Osteoblast (primary cell): ENCODE measurements at regions not wholly inside any gene's neighbourhood (a gene's known extent, or its start where the extent isn't known, plus 50 kb on each side); places are given as distances from the start of the nearest gene placed in this dataset.

ENCODE experiments used
- DNase-seq: peaks from one replicate; pipeline ENCODE4 v3.0.0; 2011; ENCODE audit warnings: low spot score, mixed read lengths; ENCODE audit not compliant: insufficient read length; ENCODE audit errors: missing footprints
- H2AFZ ChIP-seq: 2 replicates; pipeline ENCODE4 v1.6.0; 2011; ENCODE audit warnings: mild to moderate bottlenecking, low read length
- H3K27ac ChIP-seq: 2 replicates; pipeline ENCODE4 v1.5.1; 2011; ENCODE audit warnings: mild to moderate bottlenecking, low read depth, low read length, moderate library complexity
- H3K27me3 ChIP-seq: 2 replicates; pipeline ENCODE4 v1.6.0; 2012; ENCODE audit warnings: mild to moderate bottlenecking, control low read depth, inconsistent platforms, low read length, moderate library complexity; ENCODE audit not compliant: insufficient read depth
- H3K36me3 ChIP-seq: 2 replicates; pipeline ENCODE4 v1.5.1; 2011; ENCODE audit warnings: mild to moderate bottlenecking, low read length, control low read depth, moderate library complexity; ENCODE audit not compliant: insufficient read depth
- H3K4me1 ChIP-seq: 2 replicates; pipeline ENCODE4 v1.5.1; 2011; ENCODE audit warnings: mild to moderate bottlenecking, low read length, control low read depth, moderate library complexity; ENCODE audit not compliant: insufficient read depth
- H3K4me2 ChIP-seq: 2 replicates; pipeline ENCODE4 v1.6.0; 2011; ENCODE audit warnings: mild to moderate bottlenecking, low read length; ENCODE audit not compliant: insufficient read depth
- H3K4me3 ChIP-seq: fragments of 200-600 bp; sonication (generic); 3 replicates; pipeline ENCODE4 v1.5.1; 2012; ENCODE audit warnings: mild to moderate bottlenecking, low read length, inconsistent platforms; ENCODE audit not compliant: insufficient read depth
- H3K79me2 ChIP-seq: 2 replicates; pipeline ENCODE4 v1.6.0; 2012; ENCODE audit warnings: mild to moderate bottlenecking, low read length, control low read depth, inconsistent platforms; ENCODE audit not compliant: insufficient read depth
- H3K9me3 ChIP-seq: 2 replicates; pipeline ENCODE4 v1.5.1; 2011; ENCODE audit warnings: low read depth, low read length, control low read depth
- H4K20me1 ChIP-seq: 2 replicates; pipeline ENCODE4 v1.6.0; 2012; ENCODE audit warnings: mild to moderate bottlenecking, low read length, control low read depth; ENCODE audit not compliant: insufficient read depth
- TF ChIP-seq, protein P1 (sequence below): IDR thresholded peaks from 2 replicates; pipeline ENCODE4 v1.5.1; 2011; ENCODE audit warnings: mild to moderate bottlenecking, low read depth, low read length, moderate library complexity; ENCODE audit errors: extremely low read depth

DNA sequence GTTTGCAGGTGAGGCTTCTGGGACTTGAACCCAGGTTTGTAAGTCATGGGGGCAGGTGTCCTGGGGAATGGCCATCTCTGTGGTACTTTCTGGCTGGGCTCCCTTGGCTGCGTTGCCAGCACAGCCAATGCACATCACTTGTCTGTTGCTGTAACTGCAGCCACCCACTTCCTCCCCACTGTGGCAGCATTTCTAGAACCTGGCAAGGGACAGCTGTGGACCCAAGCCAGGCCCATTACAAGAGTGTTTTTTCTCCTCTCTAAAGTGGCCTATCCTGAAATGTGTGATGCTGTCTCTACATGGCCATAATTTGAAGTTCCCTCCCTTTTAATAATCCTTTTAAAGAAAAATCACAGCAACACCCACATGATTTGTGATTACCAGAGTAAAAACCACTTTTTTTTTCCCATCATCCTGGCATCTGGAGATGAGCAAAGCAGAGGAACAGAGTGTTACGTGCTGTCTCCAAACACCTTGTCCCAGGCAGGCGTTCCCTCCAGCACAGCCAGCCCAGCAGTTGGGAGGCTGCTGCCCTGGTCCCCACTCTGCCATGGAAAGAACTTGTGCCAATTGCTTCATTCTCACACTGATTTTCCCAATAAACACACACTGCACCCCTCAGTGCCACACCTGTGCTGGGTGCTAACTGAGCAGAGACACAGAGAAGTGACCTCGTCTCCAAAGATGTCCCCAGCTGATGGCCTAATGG is 360.6 kb upstream of the USP24 start:
- Histone ChIP-seq H3K4me1 (peaks cover 42% of the 10 kb centered on the region), H3K27me3 (no peaks in the 10 kb centered on the region)
- no peak for DNase-seq

DNA sequence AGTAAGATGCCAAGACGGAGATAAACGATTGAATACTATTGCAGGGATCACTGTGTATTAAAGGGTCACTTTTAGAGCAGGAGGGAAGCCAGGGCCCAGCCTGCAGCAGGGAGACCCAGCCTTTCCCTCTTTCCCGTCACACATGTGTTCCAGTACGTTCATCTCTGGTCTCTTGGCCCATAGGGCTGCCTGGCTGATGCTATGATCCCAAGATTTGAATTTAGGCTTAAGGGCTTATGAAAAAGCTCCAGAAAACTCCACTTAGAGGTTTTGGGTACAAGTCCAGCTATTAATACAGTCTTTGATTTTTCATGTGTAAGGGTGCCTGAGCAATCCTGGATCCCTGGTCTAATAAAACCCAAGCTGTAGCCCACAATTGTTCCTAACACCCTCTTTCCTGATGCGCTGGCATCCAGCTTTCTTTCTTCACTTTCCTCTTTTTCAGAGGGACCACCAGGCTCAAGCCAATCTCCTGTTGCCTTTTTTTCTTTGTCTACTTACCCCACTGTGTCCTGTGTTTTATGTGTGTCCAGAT is 359.6 kb upstream of the USP24 start:
- Histone ChIP-seq H3K79me2 (no peaks in the 10 kb centered on the region), H3K9me3 (no peaks in the 10 kb centered on the region), H3K4me2 (no peak overlapping the region), H3K4me1 (peaks cover 36% of the 10 kb centered on the region), H3K27me3 (no peaks in the 10 kb centered on the region), H3K36me3 (no peaks in the 10 kb centered on the region), H3K4me3 (no peak overlapping the region), H4K20me1 (no peaks in the 10 kb centered on the region), H3K27ac (no peak overlapping the region), H2AFZ (no peak overlapping the region)
- TF ChIP-seq, protein P1, sequence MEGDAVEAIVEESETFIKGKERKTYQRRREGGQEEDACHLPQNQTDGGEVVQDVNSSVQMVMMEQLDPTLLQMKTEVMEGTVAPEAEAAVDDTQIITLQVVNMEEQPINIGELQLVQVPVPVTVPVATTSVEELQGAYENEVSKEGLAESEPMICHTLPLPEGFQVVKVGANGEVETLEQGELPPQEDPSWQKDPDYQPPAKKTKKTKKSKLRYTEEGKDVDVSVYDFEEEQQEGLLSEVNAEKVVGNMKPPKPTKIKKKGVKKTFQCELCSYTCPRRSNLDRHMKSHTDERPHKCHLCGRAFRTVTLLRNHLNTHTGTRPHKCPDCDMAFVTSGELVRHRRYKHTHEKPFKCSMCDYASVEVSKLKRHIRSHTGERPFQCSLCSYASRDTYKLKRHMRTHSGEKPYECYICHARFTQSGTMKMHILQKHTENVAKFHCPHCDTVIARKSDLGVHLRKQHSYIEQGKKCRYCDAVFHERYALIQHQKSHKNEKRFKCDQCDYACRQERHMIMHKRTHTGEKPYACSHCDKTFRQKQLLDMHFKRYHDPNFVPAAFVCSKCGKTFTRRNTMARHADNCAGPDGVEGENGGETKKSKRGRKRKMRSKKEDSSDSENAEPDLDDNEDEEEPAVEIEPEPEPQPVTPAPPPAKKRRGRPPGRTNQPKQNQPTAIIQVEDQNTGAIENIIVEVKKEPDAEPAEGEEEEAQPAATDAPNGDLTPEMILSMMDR = no peak
- no peak for DNase-seq

More for the DNA sequence above, 360.6 kb upstream of the USP24 start:
- Histone ChIP-seq H3K9me3 (no peaks in the 10 kb centered on the region), H3K4me2 (no peak overlapping the region), H3K36me3 (no peaks in the 10 kb centered on the region), H3K4me3 (no peak overlapping the region), H3K79me2 (no peaks in the 10 kb centered on the region), H2AFZ (no peak overlapping the region), H3K27ac (no peak overlapping the region), H4K20me1 (no peaks in the 10 kb centered on the region)
- TF ChIP-seq, protein P1 = no peak

DNA sequence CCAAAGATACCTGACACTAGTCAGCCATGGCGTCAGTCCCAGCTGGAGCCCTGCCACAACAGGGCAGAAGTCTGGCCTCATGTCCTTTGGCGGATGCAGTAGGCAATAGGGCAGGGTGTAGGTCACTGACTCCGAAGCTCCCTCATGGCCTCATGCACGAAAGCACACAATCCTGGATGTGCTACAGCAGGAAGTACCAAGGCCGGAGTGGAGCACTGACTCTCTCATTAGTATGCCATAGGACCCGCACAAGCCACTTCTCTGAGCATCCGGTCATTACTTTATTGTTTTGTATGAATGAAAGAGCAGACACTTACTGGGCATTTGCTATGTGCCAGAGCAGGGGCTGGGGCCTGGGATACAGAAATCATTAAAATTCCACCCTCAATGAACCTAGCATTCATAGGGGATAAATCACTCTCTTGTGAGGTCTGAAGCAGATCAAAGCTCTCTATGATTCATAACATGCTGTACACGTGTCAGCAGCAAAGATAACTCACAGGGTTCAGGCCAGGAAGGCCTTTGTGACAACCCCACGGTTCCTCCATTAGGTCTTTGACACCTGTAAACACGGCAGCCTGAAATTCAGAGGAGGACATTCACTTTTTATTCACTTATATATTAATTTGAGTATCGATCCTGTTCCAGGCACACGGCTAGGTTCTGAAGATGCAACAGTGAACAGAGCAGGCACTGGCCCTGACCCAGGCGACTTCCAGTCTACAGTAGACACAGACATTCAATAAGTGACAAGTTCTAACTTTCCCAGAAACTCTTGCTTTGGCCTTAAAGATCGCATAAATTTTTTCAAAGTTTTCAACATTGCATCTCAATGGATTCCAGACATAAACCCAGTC is 357.9 kb upstream of the USP24 start:
- Histone ChIP-seq H3K27me3 (no peaks in the 10 kb centered on the region), H2AFZ (no peak overlapping the region), H3K79me2 (no peaks in the 10 kb centered on the region), H3K27ac (peak overlapping the region; percentile 67), H3K36me3 (no peaks in the 10 kb centered on the region), H3K4me2 (no peak overlapping the region), H3K4me3 (no peak overlapping the region), H3K4me1 (peaks cover 29% of the 10 kb centered on the region), H4K20me1 (no peaks in the 10 kb centered on the region), H3K9me3 (no peaks in the 10 kb centered on the region)
- DNase-seq = peak; percentile 71
- TF ChIP-seq, protein P1 = no peak

DNA sequence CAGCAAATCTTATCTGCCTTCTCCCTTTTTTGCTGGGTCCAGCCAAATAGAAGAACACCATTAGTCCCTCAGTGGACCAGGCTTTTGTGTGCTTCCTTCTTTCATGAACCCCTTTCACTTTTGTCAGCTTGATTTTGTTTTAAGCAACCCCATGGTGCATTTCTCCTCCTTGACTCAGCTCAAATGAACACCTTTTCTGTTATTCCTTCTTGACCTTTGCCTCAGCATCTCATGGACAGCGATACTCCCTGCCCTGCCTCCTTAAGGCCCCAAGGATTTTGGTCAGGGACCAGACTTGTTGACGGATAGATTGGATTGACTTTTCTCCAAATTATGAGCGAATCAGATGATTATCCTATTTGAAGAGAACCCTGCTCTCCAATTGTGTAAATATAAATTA is 356.6 kb upstream of the USP24 start:
- H4K20me1 ChIP-seq = no peaks in the 10 kb centered on the region
- peak overlapping the region; percentile 67 for H3K27ac ChIP-seq
- TF ChIP-seq, protein P1 = no peak
- H3K4me3 ChIP-seq = no peak overlapping the region
- peak overlapping the region; percentile 49 for H3K4me2 ChIP-seq
- no peaks in the 10 kb centered on the region for H3K79me2 ChIP-seq
- H3K36me3 ChIP-seq = no peaks in the 10 kb centered on the region
- H3K27me3 ChIP-seq = no peaks in the 10 kb centered on the region
- H3K4me1 ChIP-seq = peaks cover 29% of the 10 kb centered on the region
- no peaks in the 10 kb centered on the region for H3K9me3 ChIP-seq
- H2AFZ ChIP-seq = no peak overlapping the region
- DNase-seq = peak; percentile 84
